Right forelimb (tissue), 1 donor: ENCODE measurements at regions not wholly inside any gene's neighbourhood (a gene's known extent, or its start where the extent isn't known, plus 50 kb on each side); places are given as distances from the start of the nearest gene placed in this dataset.
"Not testable (repeated sequence)": the region's sequence is repeated elsewhere in the genome, so short reads cannot be mapped to it uniquely, and the experiment has no call there.

ENCODE experiments used
- DNase-seq: peaks from one replicate; pipeline ENCODE4 v3.0.0-alpha.2; 2018

DNA sequence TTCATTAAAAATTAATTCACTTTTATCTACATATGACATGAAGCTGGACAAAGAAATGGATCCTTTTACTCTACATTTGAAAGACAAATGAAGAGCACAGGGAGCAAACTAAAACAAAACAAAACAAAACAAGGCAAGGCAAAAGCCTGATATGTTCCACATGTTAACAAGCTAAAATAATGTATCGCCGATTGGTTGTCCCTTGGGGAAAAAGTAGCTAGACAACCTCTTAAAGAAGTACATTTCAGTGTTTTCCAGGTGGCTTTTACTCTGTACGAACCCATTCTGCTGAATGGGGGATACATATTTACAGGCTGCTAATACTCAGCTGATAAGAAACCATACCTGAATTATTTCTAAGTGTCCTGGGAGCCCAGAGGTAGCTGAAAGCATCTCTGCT, 493.0 kb upstream of the TBL1XR1 start:
- DNase-seq = no peak

- no peak for DNase-seq
Observed at GRCh38 chr3:177692304-177692975, 495.2 kb upstream of the TBL1XR1 start.

DNA sequence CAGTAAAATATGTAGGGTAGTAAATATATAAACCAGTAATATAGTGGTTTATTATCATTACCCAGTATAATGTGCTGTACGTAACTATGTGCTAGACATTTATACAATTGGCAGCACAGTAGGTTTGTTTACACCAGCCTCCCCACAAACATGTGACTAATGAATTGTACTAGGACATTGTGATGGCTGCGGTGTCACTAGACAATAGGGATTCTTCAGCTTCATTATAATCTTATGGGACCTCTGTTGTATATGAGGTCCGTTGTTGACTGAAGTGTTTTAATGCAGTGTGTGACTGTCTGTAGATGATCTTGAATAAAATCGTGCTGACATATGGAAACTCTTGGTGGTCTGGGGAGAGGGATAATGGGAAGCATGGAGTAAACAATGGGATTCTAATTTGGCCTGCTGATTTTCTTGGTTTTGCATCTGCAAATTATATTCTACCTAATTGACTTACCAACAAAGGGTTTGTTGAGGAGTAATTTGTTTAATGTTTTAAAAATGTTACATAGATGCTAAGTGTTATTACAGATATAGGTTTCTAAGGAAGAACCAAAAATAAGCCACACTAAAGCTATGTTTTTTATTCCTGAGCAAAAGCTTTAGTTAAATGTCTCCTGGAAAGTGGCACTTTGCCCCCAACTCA, 496.5 kb upstream of the TBL1XR1 start:
- DNase-seq = no peak

GRCh38 chr3:177694316-177694715, 497.0 kb upstream of the TBL1XR1 start:
- no peak for DNase-seq

DNA sequence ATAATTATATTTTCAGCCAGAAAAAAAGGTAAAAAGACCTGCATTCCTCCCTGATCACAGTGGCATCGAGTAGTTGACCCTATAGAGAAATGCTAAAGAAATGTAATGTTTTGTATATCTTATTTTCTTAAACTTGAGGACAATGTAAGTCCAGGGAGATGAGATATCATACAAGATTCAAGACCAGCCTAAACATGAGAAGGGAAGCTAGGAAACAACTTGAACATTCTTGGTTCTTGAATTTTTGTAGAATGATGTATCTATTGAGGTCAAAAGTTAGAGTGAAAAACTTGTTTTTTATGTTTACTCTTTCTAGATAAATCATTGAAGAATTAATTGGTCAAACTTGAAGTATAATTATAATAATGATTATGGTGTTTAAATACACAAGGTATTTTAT, 497.7 kb upstream of the TBL1XR1 start:
- no peak for DNase-seq

GRCh38 chr3:177700117-177700516, 502.8 kb upstream of the TBL1XR1 start:
- no peak for DNase-seq

GRCh38 chr3:177703788-177704187, 506.5 kb upstream of the TBL1XR1 start:
- DNase-seq = no peak

GRCh38 chr3:177705976-177706823, 508.9 kb upstream of the TBL1XR1 start:
- DNase-seq = peak; percentile 58

DNA sequence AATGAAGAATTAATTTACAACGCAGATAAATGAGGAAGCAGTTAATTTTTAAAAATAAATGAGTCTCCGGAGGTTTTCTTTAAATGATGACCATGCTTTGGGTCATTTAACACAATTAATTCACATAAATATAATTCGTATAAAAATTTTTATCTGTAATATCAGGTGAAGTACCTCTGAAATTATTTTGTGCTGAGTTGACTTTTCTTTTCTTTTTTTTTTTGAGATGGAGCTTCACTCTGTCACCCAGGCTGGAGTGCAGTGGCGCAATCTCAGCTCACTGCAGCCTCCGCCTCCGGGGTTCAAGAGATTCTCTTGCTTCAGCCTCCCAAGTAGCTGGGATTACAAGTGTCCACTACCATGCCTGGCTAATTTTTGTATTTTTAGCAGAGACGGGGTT, 512.2 kb upstream of the TBL1XR1 start:
- DNase-seq = not testable (repeated sequence)

GRCh38 chr3:177710506-177710905, 513.2 kb upstream of the TBL1XR1 start:
- no peak for DNase-seq

DNA sequence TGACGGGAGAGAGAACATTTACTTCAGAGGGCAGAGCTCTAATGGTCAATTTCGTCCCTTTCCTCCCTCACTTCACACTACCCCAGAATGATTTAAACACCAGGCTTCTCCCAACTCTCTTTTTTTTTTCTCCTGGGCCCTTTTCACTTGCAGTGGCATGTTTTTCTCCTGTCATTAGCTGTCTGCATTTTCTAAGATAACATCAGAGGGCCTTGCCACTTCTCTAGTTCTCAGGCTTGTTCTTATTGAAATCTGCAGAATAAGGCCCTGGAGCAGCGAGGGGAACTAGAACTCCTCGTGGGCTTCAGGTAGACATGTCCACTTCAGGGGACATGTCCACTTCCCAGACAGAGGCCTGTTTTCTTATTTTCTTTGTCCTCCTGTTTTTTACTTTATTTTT, 514.4 kb upstream of the TBL1XR1 start:
- DNase-seq = no peak

DNA sequence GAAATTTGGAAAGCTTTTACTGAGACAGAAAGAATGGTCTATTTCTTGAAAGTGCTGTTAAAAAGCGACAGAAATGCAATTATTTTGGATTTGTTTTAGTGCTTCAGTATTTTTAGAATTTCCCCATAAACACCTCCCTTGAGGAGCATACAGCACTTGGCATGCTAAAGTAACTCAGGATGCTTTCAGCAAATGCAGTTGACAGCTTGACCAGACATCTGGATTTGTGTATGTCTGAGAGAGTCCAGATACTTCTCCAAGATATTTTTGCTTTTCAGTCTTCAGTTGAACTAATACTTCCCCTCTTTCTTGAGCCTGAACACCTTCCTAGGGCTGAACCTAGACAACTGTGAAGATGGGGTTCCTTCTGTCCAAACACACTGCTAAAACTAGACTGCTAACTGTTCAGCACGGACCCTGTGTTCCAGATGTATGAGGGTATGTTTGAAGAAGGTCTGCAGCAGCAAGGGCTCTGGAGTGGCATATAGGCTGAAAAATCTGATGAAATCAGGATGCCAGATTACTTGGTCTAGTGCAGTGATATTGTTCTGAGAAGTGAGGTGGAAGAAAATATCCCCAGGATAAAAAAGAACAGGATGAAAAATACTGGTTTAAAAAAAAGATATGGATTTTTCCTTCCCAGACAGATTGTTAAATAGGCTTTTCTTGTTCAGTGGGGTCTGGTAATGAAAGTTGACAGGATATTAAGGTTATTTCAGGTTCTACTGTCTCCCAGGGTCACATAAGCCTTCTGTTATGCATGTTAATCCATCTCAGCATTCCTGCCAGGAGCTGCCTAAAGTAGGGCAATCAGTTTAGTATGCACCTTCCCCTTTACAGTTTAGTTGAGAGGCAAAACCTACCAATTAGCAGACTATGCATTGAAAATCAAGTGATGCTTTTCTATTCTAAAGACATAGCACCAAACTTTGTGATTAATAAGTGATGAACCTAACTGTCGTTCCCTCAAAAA, 516.9 kb upstream of the TBL1XR1 start:
- no peak for DNase-seq

GRCh38 chr3:177714945-177715344, 517.7 kb upstream of the TBL1XR1 start:
- no peak for DNase-seq

DNA sequence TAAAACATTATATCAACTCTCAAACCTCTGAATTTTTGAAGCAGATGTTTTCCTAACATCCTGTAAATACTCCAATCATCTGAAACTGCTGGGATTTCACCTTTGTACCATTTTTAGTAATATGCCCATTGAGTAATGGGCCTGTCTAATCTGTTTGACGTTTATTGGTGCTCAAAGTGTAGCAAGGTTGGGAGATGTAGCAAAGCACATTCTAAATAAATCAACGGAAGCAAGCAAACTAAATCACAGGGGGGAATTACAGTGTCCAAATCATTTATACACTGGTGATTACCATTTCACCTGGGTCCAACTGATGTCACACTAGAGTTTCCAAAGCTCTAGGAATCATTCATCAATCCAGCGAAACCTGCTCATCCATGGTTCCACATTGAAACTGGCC, 518.7 kb upstream of the TBL1XR1 start:
- no peak for DNase-seq

DNA sequence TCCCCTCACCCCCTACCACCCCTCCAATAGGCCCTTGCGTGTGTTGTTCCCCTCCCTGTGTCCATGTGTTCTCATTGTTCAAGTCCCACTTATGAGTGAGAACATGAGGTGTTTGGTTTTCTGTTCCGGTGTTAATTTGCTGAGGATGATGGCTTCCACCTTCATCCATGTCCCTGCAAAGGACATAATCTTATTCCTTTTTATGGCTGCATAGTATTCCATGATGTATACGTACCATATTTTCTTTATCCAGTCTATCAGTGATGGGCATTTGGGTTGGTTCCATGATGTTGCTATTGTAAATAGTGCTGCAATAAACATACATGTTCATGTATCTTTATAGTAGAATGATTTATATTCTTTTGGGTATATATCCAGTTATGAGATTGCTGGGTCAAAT, 523.6 kb upstream of the TBL1XR1 start:
- not testable (repeated sequence) for DNase-seq

GRCh38 chr3:177721864-177722785, 524.8 kb upstream of the TBL1XR1 start:
- no peak for DNase-seq

GRCh38 chr3:177724020-177724638, 526.8 kb upstream of the TBL1XR1 start:
- peak; percentile 63 for DNase-seq

GRCh38 chr3:177725165-177725564, 527.9 kb upstream of the TBL1XR1 start:
- DNase-seq = no peak

- no peak for DNase-seq
Observed at GRCh38 chr3:177726807-177727206, 529.5 kb upstream of the TBL1XR1 start.

DNA sequence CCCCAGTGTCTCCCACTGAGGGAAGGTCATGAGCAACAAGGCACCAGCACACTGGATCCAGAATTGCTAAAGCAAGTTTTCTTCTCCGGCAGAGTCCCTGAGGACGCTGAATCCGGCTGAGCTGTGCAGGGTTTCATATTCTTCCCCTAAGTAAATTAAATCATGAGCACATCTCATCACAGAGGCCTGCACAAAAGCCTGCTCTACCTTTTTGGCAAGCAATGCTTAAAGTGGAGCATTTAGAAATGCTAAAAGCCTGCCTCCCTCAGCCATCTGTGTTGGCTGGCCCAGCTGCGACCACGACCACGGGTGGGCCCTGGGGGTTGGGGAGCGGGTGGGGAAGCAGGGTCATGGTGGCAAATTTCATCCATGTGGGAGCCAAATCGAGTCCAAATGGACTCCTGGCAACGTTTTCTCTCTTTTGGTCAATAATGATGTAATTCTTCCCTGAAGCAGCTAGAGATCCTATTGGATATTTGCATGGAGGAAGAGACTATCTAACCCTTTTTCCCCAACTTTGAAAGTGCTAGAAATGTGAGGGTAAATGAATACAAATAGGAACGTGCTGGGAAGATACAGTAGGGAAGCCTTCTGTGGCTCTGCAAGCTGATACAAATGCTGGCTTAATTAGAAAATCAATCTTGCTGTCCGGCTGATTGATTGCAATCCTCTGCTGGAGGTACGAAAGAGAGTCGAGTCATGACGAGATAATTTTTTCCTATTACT, 532.8 kb upstream of the TBL1XR1 start:
- DNase-seq = peak; percentile 81
